GM23338 (cell line): ENCODE measurements at regions not wholly inside any gene's neighbourhood (a gene's known extent, or its start where the extent isn't known, plus 50 kb on each side); places are given as distances from the start of the nearest gene placed in this dataset.

ENCODE experiments used
- CREB1 ChIP-seq: fragments of 250-450 bp; sonication (Bioruptor Pico); IDR thresholded peaks from 2 replicates; pipeline ENCODE4 v1.5.0; 2020; ENCODE audit warnings: low read depth, mild to moderate bottlenecking, moderate library complexity
- EZH2 ChIP-seq: fragments of 200-600 bp; sonication (generic); IDR thresholded peaks from one replicate; pipeline ENCODE4 v1.8.0; 2017; ENCODE audit warnings: antibody characterized with exemption, mild to moderate bottlenecking, low read depth; ENCODE audit not compliant: unreplicated experiment
- EZH2phosphoT487 ChIP-seq: fragments of 200-600 bp; sonication (generic); IDR thresholded peaks from one replicate; pipeline ENCODE4 v1.8.1; 2018; ENCODE audit warnings: antibody characterized with exemption; ENCODE audit not compliant: unreplicated experiment
- JUNB ChIP-seq: IDR thresholded peaks from one replicate; pipeline ENCODE4 v1.6.1; 2016; ENCODE audit warnings: antibody characterized with exemption; ENCODE audit not compliant: unreplicated experiment
- NANOG ChIP-seq: IDR thresholded peaks from 2 replicates; pipeline ENCODE4 v1.6.1; 2016; ENCODE audit warnings: antibody characterized with exemption, borderline replicate concordance
- POLR2AphosphoS5 ChIP-seq: IDR thresholded peaks from 2 replicates; pipeline ENCODE4 v1.6.1; 2016; ENCODE audit warnings: antibody characterized with exemption, low read depth
- STAT1 ChIP-seq: IDR thresholded peaks from one replicate; pipeline ENCODE4 v1.6.1; 2016; ENCODE audit warnings: antibody characterized with exemption; ENCODE audit not compliant: unreplicated experiment
- ZNF331 ChIP-seq: fragments of 250-450 bp; sonication (Bioruptor Pico); IDR thresholded peaks from 2 replicates; pipeline ENCODE4 v1.5.0; 2020; ENCODE audit warnings: low read depth, mild to moderate bottlenecking, moderate library complexity
- TF ChIP-seq, protein P1 (sequence below), 2 experiments: fragments of 200-600 bp in 1 of 2; sonication (generic) in 1 of 2; conservative IDR thresholded peaks; 2 replicates each; pipeline versions ENCODE4 v1.5.1 to v1.6.1; 2016 to 2017; ENCODE audit warnings: antibody characterized with exemption in 2 of 2, low read depth in 2 of 2, mild to moderate bottlenecking in 2 of 2, moderate library complexity in 1 of 2
- TF ChIP-seq, protein P2 (sequence below): fragments of 250-450 bp; sonication (Bioruptor Pico); IDR thresholded peaks from 2 replicates; pipeline ENCODE4 v1.5.0; 2020; ENCODE audit warnings: mild to moderate bottlenecking, moderate library complexity
- TF ChIP-seq, protein P3 (sequence below): IDR thresholded peaks from 2 replicates; pipeline ENCODE4 v1.6.1; 2016; ENCODE audit warnings: antibody characterized with exemption
- TF ChIP-seq, protein P4 (sequence below): IDR thresholded peaks from one replicate; pipeline ENCODE4 v1.6.1; 2018; ENCODE audit warnings: antibody characterized with exemption; ENCODE audit not compliant: unreplicated experiment

DNA sequence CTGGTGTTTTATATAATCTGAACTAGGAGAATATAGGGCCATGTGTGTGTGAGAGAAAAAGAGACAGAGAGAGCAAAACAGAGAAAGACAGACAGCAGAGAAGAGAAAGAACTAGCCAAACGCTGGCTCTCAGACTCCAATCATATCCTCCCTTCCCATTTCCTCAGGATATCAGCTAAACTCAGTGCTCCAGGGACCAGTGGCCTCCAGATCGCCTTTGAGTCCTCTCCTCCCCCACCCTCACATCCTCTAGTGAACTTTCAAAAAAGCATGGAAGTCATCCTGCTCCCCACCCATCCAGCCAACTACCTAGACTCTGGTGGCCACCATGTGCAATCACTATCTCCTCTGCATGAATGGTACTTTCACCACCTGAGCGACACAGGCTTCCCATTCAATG is 386.1 kb upstream of the NPVF start:
- TF ChIP-seq, protein P1, sequence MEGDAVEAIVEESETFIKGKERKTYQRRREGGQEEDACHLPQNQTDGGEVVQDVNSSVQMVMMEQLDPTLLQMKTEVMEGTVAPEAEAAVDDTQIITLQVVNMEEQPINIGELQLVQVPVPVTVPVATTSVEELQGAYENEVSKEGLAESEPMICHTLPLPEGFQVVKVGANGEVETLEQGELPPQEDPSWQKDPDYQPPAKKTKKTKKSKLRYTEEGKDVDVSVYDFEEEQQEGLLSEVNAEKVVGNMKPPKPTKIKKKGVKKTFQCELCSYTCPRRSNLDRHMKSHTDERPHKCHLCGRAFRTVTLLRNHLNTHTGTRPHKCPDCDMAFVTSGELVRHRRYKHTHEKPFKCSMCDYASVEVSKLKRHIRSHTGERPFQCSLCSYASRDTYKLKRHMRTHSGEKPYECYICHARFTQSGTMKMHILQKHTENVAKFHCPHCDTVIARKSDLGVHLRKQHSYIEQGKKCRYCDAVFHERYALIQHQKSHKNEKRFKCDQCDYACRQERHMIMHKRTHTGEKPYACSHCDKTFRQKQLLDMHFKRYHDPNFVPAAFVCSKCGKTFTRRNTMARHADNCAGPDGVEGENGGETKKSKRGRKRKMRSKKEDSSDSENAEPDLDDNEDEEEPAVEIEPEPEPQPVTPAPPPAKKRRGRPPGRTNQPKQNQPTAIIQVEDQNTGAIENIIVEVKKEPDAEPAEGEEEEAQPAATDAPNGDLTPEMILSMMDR (conservative IDR thresholded peaks at IDR 0.05; ENCODE audit: low read depth in 2 of 2) = no peak
- TF ChIP-seq, protein P2, sequence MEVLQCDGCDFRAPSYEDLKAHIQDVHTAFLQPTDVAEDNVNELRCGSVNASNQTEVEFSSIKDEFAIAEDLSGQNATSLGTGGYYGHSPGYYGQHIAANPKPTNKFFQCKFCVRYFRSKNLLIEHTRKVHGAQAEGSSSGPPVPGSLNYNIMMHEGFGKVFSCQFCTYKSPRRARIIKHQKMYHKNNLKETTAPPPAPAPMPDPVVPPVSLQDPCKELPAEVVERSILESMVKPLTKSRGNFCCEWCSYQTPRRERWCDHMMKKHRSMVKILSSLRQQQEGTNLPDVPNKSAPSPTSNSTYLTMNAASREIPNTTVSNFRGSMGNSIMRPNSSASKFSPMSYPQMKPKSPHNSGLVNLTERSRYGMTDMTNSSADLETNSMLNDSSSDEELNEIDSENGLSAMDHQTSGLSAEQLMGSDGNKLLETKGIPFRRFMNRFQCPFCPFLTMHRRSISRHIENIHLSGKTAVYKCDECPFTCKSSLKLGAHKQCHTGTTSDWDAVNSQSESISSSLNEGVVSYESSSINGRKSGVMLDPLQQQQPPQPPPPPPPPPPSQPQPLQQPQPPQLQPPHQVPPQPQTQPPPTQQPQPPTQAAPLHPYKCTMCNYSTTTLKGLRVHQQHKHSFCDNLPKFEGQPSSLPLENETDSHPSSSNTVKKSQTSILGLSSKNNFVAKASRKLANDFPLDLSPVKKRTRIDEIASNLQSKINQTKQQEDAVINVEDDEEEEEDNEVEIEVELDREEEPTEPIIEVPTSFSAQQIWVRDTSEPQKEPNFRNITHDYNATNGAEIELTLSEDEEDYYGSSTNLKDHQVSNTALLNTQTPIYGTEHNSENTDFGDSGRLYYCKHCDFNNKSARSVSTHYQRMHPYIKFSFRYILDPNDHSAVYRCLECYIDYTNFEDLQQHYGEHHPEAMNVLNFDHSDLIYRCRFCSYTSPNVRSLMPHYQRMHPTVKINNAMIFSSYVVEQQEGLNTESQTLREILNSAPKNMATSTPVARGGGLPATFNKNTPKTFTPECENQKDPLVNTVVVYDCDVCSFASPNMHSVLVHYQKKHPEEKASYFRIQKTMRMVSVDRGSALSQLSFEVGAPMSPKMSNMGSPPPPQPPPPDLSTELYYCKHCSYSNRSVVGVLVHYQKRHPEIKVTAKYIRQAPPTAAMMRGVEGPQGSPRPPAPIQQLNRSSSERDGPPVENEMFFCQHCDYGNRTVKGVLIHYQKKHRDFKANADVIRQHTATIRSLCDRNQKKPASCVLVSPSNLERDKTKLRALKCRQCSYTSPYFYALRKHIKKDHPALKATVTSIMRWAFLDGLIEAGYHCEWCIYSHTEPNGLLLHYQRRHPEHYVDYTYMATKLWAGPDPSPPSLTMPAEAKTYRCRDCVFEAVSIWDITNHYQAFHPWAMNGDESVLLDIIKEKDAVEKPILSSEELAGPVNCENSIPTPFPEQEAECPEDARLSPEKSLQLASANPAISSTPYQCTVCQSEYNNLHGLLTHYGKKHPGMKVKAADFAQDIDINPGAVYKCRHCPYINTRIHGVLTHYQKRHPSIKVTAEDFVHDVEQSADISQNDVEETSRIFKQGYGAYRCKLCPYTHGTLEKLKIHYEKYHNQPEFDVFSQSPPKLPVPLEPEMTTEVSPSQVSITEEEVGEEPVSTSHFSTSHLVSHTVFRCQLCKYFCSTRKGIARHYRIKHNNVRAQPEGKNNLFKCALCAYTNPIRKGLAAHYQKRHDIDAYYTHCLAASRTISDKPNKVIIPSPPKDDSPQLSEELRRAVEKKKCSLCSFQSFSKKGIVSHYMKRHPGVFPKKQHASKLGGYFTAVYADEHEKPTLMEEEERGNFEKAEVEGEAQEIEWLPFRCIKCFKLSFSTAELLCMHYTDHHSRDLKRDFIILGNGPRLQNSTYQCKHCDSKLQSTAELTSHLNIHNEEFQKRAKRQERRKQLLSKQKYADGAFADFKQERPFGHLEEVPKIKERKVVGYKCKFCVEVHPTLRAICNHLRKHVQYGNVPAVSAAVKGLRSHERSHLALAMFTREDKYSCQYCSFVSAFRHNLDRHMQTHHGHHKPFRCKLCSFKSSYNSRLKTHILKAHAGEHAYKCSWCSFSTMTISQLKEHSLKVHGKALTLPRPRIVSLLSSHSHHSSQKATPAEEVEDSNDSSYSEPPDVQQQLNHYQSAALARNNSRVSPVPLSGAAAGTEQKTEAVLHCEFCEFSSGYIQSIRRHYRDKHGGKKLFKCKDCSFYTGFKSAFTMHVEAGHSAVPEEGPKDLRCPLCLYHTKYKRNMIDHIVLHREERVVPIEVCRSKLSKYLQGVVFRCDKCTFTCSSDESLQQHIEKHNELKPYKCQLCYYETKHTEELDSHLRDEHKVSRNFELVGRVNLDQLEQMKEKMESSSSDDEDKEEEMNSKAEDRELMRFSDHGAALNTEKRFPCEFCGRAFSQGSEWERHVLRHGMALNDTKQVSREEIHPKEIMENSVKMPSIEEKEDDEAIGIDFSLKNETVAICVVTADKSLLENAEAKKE (CRISPR knock-in tag) = no peak
- TF ChIP-seq EZH2 (no peak), EZH2phosphoT487 (no peak), NANOG (no peak), CREB1 (CRISPR knock-in tag) (no peak), POLR2AphosphoS5 (no peak), JUNB (no peak), ZNF331 (CRISPR knock-in tag) (no peak), STAT1 (no peak)
- TF ChIP-seq, protein P3, sequence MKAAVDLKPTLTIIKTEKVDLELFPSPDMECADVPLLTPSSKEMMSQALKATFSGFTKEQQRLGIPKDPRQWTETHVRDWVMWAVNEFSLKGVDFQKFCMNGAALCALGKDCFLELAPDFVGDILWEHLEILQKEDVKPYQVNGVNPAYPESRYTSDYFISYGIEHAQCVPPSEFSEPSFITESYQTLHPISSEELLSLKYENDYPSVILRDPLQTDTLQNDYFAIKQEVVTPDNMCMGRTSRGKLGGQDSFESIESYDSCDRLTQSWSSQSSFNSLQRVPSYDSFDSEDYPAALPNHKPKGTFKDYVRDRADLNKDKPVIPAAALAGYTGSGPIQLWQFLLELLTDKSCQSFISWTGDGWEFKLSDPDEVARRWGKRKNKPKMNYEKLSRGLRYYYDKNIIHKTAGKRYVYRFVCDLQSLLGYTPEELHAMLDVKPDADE = no peak
- TF ChIP-seq, protein P4, sequence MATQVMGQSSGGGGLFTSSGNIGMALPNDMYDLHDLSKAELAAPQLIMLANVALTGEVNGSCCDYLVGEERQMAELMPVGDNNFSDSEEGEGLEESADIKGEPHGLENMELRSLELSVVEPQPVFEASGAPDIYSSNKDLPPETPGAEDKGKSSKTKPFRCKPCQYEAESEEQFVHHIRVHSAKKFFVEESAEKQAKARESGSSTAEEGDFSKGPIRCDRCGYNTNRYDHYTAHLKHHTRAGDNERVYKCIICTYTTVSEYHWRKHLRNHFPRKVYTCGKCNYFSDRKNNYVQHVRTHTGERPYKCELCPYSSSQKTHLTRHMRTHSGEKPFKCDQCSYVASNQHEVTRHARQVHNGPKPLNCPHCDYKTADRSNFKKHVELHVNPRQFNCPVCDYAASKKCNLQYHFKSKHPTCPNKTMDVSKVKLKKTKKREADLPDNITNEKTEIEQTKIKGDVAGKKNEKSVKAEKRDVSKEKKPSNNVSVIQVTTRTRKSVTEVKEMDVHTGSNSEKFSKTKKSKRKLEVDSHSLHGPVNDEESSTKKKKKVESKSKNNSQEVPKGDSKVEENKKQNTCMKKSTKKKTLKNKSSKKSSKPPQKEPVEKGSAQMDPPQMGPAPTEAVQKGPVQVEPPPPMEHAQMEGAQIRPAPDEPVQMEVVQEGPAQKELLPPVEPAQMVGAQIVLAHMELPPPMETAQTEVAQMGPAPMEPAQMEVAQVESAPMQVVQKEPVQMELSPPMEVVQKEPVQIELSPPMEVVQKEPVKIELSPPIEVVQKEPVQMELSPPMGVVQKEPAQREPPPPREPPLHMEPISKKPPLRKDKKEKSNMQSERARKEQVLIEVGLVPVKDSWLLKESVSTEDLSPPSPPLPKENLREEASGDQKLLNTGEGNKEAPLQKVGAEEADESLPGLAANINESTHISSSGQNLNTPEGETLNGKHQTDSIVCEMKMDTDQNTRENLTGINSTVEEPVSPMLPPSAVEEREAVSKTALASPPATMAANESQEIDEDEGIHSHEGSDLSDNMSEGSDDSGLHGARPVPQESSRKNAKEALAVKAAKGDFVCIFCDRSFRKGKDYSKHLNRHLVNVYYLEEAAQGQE = no peak
